D341Med (cell line): ENCODE measurements at regions not wholly inside any gene's neighbourhood (a gene's known extent, or its start where the extent isn't known, plus 50 kb on each side); places are given as distances from the start of the nearest gene placed in this dataset.

ENCODE experiments used
- DNase-seq: peaks from one replicate; pipeline ENCODE4 v3.0.0; 2012; ENCODE audit warnings: low spot score

GRCh38 chr2:150160058-150160457 lies 327.4 kb downstream of the RND3 start:
- no peak for DNase-seq

- no peak for DNase-seq
Observed at GRCh38 chr2:150159300-150159699, 328.2 kb downstream of the RND3 start.

DNA sequence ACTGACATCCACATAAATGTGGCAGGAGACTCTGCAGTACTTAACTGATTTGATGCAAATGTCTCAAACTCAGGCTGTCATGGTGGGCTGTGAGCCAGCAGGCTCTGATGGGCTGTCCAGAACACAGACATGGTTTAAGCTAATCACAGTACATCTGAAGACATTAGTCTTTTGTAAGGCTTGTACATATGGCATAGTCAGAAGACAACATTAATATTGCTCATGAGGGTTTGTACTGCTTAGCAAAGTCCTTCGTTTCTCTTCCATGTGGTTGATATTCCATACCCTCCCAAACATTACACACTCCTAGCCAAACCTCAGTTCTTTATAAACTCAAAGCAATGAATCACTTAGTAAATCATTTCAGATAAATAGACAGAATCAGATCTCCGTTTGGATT lies 330.6 kb downstream of the RND3 start:
- DNase-seq: no peak

DNA sequence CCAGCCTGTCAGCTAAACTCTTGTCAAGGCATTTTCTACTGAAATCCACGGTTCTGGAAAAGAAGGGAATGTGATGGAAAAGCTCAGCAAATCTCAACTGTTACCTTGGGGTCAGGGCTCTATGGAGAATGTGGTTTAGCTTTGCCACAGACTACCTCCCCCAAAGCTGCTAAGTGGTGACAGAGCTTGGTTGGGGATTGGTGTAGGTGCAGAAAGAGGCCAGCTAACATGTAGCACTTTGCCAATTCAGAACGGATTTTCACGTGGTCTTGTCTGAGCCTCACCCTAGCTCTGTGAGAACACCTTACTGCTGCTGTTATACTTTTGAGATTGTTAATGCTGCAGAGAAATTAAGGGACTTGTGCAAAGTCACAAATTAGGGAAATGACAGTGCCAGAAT lies 331.1 kb downstream of the RND3 start:
- DNase-seq: no peak

DNA sequence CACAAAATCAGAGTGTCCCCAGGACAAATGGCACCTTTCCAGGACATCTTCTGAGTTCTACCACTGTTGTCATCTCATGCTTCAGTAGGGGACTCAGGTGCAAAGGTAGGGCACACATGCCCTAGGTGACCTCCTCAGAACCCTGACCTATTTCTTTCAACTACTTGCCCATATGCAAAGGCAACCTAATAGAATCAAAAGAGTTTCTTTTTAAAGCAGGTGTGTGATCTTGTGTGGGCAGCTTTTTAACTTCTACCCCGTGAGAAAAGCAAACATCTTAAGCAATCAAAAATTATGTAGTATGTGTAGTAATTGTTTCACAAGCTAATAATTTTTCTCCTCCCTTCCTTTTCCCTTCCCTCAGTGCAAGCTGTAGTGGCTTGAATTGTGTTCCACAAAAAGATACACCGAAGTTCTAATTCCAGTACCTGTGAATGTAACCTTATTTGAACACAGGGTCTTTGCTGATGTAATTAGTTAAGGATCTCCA lies 333.1 kb downstream of the RND3 start:
- DNase-seq: no peak

DNA sequence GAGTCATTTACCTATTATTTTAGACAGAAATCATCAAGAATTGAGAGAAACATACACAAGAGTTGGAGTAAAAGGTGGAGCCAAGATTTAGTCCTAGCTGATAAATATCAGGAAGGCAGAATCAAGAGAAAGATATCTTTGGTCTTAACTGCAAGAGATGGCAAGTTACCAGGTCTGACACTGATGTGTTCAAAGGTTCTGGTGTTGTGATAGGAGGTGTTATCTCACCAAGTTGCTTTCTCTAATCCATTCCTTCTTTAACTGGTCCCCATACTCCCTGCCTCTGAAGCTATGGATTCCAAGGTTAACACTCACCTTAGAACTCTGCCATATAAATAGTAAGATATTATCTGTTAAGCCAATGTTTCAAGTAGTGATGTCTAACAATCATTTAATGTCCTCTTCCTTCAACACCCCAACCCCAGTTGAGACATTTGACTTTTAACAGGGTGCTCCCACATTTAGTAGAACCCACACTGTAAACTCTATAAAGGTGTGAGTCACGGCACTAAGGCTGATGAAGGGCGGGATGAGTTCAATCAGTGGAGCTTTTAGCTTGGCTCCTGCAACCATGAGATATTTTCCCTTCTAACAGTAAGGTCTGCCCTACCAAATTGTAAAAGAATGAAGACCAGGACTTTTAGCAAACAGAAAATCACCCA lies 333.7 kb downstream of the RND3 start:
- DNase-seq: no peak

DNA sequence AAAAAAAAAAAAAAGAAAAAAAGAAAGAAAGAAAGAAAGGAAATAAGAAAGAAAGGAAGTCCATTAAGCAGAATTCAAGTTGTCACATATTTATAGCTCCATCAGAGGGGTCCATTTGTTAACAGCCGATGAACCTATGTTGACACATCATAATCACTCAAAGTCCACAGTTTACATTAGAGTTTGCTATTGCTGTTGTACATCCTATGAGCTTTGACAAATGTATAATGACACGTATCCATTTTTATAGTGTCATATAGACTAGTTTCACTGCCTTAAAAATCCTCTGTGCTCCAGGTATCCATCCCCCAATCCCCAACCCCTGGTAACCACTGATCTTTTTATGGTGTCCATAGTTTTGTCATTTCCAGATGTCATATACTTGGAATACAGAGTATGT lies 335.2 kb downstream of the RND3 start:
- no peak for DNase-seq

- no peak for DNase-seq
Observed at GRCh38 chr2:150150144-150150543, 337.3 kb downstream of the RND3 start.

- no peak for DNase-seq
Observed at GRCh38 chr2:150147889-150148683, 339.4 kb downstream of the RND3 start.

- no peak for DNase-seq
Observed at GRCh38 chr2:150146879-150147278, 340.6 kb downstream of the RND3 start.

- no peak for DNase-seq
Observed at GRCh38 chr2:150145299-150145692, 342.2 kb downstream of the RND3 start.

DNA sequence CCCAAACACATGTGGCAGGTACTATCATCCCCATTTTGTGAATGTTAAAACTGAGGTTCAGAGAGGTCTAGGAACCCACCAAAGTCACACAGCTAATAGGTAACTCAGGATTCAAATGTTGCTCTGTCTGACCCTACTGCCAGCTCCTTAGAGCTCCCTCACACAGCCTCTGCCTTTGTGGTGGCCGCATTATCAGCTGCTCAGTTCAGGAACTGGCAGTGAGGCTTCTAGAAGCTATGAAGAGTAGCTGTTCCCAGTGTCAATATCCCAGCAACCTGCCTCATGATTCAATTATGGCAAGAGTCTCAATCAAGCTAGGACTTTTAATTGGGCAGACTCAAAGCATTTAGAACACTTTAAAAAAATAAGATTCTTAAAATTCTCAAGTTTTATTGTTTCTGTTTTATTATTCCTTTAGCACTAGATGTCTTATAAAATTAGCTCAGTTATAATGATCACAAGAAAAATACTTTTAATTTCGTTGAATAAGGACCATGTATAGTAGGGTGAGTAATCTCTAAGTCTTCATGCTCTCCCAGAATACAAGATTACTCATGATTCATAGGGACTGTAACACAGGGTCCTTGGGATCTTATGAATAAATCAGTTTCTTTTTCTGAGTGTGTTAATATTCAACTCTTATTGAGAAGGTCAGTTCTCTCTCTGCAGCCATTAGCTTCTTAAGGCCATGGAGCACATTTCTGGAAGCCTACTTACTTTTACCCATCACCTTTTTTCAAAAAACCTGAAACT lies 342.7 kb downstream of the RND3 start:
- DNase-seq: no peak

DNA sequence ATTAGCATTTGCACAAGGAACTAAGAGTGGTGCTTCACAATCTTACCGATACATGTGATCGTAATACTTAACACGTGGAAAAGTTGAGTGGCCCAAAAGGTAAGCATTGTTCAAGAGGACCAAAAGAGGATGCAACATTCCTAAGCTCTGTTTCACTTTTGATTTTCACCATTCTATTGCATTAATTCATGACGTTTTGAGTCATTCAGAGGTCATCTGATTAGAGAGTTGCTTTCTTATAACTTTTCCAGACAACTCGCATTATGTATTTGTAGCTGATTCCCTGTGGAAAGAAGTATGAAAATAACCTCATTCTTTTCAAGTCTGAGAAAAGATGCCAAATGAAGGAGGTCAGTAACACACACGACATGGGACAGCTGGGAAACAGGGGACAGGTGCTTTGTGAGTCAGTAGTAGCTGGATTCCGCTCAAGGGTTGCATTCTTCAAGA lies 344.4 kb downstream of the RND3 start:
- DNase-seq: no peak

GRCh38 chr2:150142561-150142960 lies 344.9 kb downstream of the RND3 start:
- no peak for DNase-seq

GRCh38 chr2:150141226-150142001 lies 346.1 kb downstream of the RND3 start:
- no peak for DNase-seq

- no peak for DNase-seq
Observed at GRCh38 chr2:150140777-150141176, 346.7 kb downstream of the RND3 start.

GRCh38 chr2:150138587-150138986 lies 348.9 kb downstream of the RND3 start:
- DNase-seq: no peak

DNA sequence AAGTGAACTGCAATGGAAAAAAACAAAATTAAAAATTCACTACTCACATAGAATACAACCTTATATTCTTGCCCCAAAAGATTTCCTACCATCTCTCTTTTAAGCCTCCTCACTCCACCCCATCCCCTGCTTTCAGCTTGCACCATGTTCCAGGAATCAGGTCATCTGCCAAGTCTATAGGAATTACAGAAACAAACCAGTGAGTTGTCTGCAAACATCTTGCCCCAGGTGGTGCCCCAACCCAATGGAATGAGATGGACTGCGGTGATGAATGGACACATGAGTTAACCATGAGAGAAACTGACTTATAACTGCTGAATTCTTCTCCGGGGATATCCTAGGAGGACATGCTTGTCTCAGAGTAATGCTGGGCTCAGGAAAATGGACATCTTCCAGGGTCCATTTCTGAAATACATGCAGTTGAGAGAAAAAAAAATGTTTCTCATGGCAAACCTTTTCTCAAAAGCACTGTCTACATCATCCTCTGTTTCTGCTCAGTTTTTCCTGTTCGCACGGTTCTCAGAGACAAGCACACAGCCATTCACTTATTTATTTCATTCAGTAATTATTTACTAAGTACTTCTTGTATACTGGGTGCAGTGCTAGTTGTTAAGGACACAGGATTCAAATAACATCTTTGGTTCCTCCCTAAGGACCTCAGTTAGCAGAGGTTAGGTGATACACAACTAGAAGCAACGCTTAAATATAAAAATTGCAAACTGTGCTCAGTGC lies 350.0 kb downstream of the RND3 start:
- no peak for DNase-seq

- DNase-seq: no peak
Observed at GRCh38 chr2:150136893-150137292, 350.6 kb downstream of the RND3 start.

DNA sequence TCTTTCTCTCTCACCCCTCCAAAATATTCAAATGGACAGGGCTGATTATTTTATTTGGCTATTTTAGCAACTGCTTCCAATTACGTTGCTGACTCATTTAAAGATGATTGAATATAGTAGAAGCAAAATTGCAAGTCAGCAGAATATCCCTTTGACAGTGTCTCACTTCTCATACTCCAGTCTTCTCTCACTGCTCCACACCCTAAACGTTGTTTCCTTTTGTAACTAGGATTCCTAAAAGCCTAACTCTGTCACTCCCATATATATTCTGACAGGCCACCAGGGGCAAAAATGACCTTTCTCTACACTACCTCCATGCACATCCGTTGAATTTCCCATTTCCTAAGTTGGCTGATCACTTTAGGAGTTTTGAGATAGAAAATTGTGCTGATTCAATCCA lies 351.1 kb downstream of the RND3 start:
- DNase-seq: no peak

DNA sequence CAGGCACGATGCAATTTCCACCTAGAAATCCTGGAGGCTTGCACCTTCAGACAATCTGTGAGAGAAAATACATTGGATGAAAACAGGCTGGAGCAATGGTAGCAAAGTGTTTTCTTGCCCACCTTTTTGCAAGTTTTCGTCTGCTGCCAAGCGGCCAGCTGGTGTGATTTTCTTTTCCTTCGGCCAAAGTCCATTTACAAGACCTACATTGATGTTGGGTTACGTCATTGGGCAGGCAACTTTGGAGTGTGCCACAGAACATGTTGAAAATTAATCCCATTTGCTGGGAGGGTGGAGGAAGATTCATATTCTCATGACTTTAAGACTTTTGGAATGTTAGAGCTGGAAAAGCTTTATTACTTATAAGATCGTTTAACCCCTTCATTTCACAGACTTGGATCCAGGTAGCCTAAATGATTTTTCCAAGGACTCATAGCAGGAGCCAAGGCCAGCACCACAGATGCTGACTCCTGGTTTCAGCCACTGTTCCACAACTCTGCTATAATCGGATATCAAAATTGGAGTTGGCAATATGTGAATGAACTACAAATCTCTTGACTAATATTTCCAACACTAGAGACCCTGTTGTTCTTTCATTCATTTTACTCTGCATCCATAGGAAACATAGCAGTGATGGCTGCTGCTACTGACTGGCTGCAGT lies 352.1 kb downstream of the RND3 start:
- no peak for DNase-seq
